HG03378 (cell line): ENCODE measurements at regions not wholly inside any gene's neighbourhood (a gene's known extent, or its start where the extent isn't known, plus 50 kb on each side); places are given as distances from the start of the nearest gene placed in this dataset.
"Not testable (repeated sequence)": the region's sequence is repeated elsewhere in the genome, so short reads cannot be mapped to it uniquely, and the experiment has no call there.

Experiments used
- ATAC-seq: cut with Tn5 transposase; IDR thresholded peaks from one replicate; pipeline ENCODE4 v1.9.1; 2021; ENCODE audit warnings: mild to moderate bottlenecking, moderate library complexity; ENCODE audit not compliant: unreplicated experiment

DNA sequence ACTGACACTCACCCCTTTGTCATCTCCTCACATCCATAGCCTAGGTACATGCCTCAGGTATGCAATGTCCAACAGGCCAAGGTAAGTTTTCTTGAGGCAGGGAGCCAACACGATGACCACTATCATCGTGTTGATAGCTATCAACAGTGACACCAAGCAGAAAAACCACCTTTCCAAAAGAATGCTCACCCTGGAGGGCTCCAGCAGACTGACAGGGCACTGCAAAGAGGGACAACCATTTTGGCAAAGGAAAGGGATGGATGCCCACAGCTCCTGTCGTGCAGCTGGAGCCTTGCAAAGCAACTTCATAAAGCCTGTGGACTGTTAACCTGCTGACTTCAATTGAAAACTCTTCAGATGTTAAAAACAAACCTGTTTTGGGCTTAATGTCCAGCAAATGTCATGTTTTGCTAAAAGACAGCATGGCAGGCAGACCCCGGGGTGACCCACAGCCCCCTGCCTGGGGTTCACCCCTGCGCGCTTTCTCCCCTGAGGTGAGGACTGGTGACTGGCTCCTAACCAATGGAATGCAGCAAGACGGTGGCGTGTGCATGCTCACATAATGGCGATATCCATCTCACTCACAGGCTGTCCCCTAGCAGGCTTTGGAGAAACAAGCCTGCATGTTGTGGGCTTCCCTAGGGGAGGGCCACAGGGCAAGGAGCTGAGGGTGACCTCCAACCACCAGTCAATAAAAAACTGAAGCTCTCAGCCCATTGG lies 293.8 kb downstream of the TCERG1L start:
- ATAC-seq, result no peak

DNA sequence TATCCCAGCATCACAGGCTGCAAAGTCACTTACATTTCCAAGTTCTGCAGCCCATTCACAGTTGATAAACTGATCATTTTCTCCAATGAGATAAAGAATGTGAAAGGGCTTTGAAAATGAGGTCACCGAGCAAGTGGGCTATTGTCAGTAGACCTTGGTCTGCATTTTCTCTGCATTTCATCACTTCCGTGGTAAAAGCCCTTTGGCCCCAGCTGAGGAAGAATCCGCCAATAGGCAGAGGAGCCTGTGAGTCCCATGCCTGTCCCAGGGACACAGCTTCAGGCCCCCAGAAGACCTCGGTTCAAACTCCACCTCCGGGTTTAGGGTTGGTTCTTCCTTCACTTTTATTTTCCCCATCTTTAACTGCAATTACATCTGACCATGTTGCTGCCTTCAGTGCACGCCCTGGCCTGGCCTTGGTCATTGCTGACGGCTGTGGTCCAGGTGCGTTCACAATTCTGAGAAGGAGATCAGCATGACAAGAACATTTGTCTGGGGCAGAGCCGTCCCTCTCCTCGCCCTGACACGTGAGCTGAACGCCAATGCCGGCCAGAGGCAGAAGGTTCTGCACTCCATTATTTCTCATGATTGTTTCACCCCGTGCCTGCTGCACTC lies 292.5 kb downstream of the TCERG1L start:
- no peak for ATAC-seq

DNA sequence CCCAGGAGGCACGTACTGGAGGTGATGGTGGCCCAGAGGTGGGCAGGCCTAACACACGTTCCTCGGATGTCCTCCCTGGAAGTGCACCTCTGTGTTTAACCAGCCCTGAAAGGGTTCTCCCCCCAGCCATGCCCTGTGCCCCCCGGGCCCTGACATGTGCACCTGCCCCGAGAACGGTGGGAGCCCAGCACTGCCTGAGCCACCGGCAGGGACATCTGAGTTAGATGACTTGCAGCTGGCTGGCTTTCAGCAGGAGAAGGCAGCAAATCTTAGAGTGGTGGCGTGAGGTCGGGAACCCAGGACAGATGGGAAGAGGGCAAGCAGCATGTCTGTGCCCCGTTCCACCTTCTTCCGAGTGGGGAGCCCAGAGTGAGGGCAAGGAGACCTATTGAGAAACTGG lies 291.8 kb downstream of the TCERG1L start:
- ATAC-seq, result no peak

DNA sequence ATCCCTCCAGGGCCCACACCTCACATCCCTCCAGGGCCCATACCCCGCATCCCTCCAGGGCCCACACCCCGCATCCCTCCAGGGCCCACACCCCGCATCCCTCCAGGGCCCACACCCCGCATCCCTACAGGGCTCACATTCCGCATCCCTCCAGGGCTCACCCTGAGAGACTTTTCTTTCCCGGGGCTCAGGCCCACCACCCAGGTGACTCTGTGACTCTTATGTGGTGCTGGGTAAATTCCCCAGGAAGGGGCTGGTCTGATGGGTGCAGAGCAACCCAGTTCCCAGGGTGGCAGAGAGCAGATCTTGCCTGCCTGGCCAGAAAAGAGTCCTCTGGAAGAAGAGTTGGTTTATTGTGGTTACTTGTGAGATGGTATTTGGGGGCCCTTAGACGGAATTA lies 290.7 kb downstream of the TCERG1L start:
- no peak for ATAC-seq

DNA sequence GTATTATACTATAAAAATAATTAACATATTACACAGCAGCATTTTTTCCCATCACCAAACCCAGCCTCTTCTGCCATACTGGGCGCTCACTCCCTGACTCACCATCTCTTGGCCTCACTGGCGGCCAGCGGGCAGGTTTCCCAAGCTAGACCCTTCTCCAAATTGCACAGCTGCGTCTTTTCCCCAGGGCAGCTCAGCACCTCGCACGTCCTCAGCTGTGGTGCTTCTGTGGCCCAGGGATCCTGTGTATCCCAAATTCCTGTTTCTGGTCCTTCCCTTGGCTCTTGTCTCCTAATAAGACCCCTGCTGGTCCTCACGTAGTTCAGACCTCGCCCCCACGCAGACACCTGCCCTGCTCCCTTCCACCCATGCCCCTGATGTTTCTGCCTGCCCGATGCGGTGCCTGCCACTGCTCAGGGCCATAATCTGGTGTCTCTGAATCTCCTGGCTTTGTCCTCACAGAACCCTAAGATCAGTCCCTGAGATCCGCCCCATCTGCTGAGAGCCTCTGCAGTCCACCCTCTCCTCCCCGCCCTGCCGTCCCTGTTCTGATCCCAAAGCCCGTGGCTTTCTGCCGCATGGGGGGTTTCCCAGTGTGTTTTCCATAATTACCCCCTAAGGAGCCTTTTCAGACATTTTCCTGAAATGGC lies 290.1 kb downstream of the TCERG1L start:
- ATAC-seq, result no peak

DNA sequence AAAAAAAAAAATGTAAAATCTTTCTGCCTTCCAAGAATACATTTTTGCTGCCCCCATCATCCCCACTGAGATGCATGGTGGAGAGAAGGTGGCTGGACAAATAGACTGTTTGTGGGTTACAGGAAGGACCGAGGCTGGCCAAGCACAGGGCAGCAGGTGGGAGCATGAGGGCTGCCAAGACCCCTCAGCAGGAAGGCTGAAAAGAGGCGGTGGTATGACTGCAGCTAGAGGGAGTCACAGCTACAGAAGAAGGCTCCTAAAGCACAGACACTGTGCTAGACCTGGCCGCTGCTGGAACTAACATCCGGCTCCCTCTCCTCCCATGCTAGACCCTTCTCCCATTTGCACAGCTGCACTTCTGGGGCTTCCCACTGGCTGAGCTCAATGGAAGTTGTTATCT lies 289.6 kb downstream of the TCERG1L start:
- no peak for ATAC-seq

DNA sequence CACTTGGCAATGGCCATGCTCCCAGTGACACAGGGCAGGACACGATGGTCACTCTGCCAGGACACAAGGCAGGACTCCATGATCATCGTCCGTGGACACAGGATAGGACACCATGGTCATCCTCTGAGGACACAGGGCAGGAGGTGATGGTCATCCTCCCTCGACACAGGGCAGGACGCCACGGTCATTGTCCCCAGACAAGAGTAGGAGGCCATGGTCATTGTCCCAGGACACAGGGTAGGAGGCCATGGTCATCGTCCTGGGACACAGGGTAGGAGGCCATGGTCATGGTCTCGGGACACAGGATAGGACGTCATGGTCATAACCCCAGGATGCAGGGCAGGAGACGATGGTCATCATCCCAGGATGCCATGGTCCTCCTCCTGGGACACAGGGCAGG lies 289.2 kb downstream of the TCERG1L start:
- no peak for ATAC-seq

DNA sequence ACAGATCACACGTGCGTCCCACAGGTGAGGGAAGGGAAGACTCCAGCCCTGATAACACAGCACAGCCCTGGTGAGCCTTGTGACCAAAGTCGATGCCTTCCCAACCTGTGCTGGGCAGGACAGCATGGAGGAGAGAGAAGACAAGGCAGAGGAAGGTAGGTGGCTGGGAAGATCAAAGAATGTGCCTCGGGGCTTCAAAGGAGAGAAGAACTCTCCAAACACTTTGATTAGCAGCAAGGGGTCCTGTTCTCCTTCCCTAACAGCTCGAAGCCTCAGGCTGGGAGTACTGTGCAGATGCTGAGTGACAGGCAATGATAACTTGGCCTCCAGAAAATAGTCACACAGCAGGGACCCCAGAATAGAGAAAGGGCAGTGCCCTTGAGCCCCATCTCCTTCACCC lies 288.5 kb downstream of the TCERG1L start:
- no peak for ATAC-seq

DNA sequence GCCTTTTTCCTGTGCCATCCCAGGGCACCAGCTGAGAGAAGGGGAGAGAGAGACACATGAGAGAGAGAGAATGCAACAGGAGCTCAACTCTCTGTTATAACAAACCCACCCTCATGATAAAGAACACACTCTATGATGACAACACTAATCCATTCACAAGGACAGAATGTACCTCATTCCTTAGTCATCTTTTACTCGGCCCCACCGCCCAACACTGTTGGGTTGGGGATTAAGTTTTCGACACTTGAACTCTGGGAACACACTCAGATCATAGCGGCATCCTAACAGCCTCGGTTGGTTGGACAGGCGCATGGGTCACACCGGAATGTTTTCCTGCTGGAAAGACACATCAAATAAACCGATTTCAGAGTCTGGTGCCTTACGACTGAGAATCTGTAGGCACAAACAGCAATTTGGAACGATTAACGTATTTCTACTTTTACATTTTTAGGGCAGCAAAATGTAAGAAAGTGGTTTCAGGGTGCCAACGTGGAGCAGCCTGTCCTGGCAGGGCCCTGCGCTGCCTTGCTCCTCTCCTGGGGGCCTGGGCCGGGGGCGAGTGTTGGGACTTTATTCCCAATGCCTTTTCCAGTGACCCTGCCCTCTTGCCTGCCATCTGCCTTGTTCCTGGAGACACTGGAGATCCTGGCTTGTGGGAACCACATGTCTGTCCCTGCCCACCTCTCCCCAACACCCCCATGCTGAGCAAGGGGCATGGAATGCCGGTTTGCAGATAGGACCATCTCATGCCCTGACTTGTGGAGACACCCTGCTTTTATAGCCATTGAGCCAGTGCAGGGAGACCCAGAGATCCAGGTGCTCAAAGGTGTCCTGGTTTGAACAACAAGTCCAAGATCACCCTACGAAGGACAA lies 287.0 kb downstream of the TCERG1L start:
- no peak for ATAC-seq

DNA sequence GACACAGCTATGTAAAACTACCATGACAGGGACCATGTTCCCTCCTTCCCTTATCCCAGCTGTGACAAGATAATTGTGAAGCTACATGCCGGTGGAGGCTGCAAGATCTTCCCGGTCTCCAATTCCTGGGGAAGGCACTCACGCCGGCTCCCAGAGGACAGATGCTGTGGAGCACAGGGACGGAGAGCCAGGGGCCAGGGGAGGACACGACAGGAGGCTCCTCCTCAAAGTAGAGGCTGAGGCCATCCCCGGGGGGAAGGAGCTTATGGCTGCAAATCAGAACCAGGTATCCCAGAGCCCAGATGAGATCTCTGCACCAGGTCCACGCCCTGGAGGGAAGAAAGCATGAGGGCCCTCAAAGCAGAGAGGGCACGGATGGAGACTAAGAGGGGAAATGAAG lies 286.2 kb downstream of the TCERG1L start:
- no peak for ATAC-seq

DNA sequence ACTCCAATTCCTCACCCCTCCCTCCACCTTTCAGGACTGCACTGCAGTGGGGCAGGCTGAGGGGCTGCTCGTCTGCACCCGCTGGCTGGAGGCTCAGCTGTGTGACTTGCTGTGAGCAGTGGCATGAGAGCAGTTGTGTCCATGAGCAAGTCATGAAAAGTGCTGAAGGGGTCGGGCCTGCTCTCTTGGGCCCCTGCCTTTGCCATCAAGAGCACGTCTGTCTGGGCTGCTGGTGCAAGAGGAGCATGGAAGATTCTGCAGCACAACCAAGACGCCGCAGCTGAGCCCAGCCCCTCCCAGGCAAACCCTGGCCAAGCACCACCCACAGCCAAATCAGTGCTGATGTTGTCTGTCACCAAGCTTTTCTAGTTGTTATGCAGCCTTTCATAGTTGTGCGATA lies 284.3 kb downstream of the TCERG1L start:
- ATAC-seq, result no peak

DNA sequence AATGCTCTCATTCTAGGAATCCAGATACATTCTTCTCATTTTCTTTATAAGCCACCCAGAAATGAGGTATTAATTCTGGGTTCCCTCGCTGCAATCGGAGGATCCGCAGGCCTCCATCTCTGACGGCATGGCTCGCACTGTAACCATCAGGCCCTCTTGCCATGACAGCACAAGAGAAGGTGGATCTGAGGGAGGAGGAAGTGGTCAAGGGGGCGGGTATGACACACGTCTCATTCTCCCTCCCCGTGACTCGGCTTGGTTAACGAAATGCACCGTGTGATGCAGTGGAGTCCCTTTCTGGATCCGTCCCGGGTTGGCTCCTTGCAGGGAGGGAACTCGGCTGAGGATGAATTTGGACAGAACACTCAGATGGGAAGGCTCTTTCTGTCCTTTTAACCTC lies 280.2 kb downstream of the TCERG1L start:
- ATAC-seq, result no peak

DNA sequence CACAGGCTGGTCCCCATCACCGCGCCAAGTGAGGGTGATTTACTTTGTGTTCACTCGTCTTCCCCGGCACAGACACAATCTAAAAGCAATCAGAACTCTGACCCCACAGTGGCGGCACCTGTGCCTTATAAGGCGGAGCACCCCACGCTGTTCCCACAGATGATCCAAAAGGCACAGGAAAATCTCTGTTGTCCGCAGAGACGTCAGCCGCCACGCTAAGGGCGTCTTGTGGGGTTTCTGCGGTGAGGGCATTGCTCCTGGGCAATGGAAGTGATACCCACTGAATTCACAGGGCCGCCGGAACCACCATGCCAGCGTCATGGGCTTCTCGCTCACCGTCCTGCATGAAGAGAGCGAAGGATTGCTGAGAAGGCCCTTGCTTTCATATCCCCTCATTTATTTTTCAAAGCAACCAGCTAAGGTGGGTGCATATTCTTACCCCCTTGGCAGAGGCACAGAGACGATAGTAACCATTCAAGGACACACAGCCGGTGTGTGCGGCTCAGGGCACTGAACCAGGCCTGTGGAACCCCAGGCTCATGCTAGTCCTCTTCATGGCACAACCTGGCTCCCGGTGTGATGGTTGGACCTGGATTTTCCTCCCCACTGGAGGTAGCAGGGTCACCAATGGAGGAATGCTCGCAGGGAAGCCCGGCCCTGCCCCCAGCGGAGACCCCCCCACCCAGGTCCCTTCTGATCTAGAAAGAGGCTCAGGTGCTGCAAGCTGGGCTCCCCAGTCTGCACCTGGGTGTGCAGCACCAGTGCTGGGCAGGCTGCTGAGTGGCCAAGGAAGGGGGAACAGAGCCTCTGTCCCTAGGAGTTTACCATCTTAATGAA lies 279.0 kb downstream of the TCERG1L start:
- ATAC-seq, result no peak

DNA sequence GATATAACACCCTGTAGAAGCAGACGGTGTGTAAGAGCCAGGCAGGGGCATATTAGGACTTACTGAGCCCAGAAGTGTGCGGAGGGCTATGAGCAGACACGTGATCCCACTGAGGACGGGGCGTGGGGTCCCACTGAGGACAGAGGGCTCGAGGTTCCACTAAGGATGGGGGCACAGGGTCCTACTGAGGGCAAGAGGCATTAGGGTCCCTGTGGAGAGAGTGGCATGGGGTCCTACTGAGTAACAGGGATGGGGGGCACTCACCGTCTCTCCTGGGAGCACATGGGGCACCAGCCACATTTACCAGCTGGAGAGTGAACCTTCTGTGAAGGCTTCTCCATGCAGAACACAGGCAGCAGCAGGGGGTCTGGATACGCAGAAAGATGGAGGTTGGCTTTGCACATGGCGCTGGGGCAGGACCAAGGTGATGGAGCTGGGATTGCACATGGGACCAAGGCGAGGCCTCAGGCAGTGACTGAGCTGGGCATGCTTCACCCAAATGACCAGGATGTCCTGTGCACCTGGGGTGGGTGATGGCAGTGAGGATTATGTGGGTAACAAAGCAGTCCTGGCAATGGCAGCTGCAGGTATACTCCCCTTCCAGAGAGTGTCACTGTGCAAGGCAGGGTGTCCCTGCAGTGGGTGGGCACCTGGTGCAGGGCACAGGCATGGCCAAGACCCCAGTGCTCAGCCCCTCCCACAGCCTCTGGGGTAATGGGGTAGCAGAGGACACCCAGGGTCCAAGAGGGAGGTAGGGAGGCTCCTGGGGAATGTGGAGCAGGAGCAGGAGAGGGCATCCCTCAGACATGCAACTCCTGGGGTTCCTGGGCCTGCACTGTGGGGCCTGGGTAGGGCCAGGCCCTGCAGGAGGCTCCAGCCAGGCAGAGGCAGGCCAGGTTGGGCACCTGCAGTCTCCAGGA lies 278.1 kb downstream of the TCERG1L start:
- no peak for ATAC-seq

DNA sequence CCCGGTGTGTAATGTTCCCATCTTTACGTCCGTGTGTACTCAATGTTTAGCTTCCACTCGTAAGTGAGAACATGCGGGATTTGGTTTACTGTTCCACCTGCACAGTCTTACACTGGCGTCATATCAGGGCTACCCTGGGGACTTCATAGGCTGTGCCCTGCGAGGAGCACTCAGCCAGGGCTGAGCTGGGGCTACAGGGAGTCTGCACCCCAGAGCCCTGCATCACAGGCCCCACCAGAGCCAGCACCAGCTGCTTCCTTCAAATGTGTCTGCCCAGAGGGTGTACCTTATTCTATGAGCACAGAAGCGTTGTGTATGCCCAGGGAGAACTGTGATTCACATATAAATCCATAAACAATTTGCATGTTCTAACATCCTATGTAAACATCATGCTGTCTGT lies 277.1 kb downstream of the TCERG1L start:
- no peak for ATAC-seq

DNA sequence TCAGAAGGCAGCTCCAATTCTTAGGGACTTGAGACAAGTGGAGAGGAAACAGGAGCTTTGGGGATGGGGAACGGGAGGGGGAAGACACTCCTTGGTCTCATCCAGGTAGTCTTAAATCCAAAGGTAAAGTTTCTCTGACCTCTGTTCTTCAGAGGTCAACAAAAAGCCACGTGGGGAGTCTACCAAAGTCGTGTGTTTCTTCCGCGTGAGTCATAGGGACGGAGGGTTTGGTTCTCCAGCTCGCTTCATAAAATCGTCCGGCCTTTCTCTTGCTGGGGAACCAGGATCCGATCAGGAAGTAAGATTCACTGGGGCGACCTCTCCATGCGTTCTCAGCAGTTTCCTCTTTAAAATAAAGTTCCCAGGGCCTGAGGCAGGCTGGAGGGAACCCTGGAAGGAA lies 275.7 kb downstream of the TCERG1L start:
- ATAC-seq, result no peak

DNA sequence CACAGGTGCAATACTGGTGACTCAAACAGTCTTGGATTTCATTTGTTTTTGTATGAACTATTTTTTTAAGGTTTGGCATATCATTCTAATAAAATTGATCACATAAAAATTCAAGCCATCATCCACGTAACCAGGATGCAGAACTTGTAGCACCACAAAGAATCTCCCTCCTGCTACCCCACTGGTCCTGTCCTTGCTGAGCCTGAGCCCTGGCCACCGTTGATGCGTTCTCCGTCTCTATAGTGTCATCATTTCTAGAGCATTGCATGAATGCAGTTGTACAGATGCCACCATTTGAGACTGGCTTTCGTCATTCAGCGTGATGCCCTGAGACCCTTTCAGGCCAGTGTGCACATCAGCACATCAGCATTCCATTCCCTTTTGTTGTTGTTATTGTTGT lies 273.5 kb downstream of the TCERG1L start:
- ATAC-seq, result no peak

DNA sequence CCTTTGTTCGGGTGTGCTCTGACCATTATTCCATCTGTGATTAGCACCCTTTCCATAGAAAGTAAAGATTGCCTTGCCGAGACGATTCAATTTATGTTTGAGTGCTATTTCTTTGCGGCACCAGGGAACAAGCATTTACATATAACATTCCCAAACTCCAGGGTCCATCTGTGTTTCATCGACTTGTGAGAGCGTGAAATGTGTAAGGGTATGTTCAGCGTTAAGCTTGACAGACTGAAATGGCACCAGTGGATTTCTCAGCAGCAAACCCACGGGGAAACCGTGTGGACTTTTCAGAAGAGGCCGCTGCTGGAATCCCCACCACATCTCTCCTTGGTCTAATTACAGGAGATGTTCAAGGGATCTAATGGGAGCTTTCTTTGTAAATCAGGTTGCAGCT lies 270.5 kb downstream of the TCERG1L start:
- ATAC-seq, result no peak

DNA sequence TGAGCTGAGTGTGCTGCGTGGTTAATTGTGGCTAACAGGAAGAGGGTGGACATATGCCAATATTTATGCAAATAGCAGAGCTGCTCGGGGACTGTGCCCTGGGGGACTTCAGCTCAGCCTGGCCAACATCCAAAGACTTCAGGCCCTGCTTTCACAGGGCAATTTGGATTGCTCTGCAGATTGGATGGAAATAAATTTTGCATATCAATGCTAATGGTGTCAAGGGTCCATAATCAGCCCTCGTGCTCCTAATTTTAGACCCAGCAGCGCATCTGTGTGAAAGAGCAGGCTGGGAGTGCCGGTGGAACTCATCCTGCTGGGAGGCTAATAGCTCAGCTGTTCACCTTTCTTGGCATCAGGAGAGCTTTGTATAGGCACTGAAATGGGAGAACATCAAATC lies 270.1 kb downstream of the TCERG1L start:
- no peak for ATAC-seq

DNA sequence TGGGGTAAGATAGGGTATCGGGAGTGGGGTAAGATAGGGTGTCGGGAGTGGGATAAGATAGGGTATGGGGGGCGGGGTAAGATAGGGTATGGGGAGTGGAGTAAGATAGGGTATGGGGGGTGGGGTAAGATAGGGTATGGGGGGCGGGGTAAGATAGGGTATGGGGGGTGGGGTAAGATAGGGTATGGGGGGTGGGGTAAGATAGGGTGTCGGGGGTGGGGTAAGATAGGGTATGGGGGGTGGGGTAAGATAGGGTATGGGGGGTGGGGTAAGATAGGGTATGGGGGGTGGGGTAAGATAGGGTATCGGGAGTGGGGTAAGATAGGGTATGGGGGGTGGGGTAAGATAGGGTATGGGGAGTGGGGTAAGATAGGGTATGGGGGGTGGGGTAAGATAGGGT lies 269.5 kb downstream of the TCERG1L start:
- not testable (repeated sequence) for ATAC-seq
